GM18870 (cell line): ENCODE measurements at regions not wholly inside any gene's neighbourhood (a gene's known extent, or its start where the extent isn't known, plus 50 kb on each side); places are given as distances from the start of the nearest gene placed in this dataset.

Experiments used
- ATAC-seq: cut with Tn5 transposase; IDR thresholded peaks from one replicate; pipeline ENCODE4 v1.9.1; 2021; ENCODE audit warnings: moderate library complexity; ENCODE audit not compliant: unreplicated experiment

DNA sequence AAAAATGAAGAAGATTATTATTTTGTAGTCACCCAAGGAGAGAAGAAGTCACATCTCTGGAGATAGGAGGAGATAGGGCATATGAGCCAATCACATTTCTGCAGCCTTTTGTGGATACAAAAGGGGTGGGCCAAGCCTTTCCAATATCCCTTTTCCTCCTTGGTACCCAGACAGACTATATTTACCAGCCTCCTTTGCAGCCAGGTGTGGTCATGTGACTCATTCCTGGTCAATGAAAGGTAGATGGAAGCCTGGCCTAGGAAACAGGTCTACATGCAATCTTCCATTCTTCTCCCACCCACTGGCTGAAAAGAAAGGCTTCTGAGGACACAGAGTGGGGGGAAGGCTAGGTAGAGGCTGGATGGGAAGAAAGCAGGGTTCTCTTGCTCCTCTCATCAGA is 58.1 kb upstream of the ERG start:
- ATAC-seq = no peak

DNA sequence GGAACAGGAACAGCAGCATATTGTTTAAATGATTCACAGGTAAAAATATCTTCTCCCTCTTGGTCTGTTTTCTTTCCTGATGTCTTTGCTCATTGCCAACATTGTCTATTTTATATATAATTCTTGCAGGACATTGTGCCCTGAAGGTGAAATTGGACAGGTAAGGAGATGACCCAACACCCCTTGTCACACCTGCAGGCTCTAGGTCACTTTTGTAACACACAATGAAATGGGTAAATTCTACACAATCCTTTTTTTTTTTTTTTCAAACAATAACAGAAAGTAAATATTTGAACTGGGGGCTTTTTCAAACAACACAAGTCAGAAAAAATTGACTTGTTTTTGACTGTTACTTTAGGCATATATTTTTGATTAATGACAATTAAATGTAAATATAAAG is 62.9 kb upstream of the ERG start:
- no peak for ATAC-seq

DNA sequence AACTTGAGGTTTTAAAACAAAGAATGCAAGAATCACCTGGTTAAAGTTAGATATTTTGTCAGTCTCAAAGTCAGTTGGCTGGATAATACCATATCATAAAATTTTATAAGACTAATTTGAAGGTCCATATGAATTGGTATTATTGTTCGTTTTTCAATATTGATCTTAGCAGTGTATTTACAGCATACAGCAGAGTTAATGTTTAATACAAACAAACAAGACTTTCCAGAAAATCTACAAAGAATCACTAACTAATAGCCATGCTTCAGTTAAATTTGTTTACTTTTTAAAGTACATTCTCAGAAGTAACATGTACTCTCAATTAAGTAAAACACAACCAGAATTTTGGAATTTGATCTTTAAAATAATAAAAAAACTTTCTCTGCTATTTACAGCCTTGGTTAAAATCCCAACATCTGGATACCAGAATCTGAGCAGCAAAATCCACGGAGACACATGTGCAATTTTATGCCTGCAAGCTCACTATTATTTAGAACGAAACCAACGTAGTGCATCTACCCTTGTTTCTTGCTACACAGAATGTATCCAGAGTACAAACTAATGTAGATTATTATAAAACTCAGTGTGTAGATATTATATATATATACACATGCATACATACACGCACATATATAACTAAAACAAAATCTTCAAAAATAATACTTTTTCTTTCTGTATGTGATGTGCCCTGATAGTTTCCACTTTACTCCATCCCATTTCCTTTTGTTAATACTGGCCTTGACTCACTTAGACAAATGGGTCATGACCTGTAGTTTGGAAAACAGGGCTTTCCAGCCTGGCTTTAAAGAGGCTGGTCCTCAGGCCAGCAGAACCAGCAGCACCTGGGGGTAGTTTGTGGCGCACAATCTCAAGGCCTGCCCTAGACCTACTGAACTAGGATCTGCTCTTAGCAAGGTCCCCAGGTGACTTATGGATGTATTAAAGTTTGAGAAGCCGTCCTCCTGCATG is 63.6 kb upstream of the ERG start:
- ATAC-seq = no peak

DNA sequence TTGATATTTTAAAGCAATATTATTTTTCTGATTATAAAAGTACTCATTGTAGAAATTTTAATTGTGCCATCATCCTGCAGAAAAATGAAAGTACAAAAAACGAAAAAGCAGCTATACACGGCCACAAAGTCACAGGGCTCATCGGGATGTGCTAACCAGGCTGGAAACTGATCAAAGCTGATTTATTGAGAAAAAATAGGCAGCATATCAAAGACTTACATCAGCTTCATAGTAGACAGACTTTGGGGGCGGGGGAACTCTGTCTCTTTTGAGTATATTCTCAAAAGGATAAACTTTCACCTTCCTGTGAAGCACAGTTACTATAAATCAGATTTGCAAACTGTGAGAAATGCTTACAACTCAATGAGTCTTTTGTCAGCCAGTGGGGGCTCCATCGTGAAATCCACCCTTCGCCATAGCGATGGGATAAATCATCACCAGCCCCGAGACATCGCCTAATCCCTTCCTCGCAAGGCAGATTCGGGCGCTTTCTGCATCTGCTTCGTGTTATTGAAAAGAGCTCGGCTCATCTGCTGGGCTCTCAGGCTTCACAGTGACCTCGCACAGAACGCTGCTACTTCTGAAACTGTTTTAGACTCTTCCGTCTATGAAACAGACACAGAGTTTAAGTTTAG is 69.2 kb upstream of the ERG start:
- no peak for ATAC-seq

DNA sequence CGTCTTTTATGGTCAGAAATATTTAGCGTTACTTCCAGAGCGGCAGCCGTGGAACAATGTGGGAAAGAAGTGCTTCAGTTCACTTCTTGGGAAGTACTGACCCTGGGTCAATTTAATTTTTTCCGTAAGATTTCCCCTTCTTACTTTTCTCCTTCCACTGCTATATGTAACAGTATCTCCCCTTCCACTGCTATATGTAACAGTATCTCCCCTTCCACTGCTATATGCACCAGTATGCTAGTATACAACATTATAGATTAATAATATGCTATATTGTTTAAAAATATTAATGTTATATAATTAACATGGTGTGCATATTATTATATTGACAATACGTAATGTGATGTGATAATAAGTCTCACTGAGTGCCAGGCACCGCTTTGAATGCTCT is 69.7 kb upstream of the ERG start:
- no peak for ATAC-seq

DNA sequence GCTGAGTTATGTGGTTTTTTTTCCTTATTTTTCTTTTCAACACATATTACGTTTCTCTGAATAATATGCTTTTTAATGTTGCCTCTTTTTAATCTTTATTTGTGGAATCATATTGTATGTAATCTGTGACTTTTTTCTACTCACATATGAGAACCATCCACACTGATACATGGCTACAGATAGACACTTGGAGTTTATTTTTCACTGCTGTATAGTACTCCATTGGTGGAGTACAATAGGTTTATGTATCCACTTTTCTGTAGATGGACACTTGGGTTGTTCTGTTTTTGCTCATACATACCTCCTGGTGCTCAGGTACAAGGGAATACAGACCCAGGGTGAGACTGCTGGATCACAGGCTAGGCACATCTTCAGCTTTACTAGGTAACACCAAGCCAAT is 71.5 kb upstream of the ERG start:
- ATAC-seq = no peak

DNA sequence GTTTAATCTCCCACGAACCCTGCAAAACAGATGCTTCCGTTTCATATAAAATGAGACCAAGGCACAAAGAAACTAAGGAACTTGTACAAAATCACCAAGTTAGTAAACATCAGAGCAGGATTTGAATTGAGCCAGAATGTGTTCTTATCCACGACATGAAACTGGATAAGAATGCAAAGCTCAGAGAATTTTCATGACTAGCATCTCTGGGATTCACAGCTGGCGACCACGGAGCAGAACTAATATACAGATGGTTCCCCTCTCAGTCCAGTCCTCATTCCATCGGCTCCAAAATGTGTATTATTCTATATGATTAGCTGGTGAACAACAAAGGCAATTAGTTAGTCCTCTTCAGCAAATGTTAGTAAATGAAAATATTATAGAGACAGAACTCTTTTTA is 72.3 kb upstream of the ERG start:
- no peak for ATAC-seq

DNA sequence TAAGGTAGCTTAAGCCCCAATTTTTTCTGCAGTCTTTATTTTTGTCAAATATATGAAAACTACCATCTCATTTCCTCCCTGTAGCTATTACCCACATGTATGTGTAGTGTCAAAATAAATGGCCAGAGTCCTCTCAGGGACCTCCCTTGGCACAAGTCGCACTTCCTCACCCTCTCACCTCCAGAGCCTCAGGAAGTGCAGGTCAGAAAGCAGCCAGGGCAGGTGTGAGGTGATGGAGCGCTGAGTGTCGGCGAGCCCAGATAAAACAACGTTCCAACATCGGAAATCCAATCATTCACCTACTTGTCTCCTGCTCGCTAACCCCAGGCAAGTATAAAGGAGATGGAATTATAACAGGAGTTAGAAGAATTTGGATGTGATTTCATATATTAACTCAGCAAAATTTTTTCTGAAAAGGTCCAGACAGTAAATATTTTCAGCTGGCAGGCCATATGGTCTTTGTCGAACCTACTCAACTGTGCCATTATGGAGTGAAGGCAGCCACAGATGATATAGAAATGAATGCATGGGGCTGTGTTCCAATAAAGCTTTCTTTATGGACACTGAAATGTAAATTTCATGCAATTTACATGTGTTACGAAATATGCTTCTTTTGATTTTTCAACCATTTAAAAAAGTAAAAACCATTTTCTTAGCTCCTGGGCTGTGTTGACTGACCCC is 76.8 kb upstream of the ERG start:
- no peak for ATAC-seq

DNA sequence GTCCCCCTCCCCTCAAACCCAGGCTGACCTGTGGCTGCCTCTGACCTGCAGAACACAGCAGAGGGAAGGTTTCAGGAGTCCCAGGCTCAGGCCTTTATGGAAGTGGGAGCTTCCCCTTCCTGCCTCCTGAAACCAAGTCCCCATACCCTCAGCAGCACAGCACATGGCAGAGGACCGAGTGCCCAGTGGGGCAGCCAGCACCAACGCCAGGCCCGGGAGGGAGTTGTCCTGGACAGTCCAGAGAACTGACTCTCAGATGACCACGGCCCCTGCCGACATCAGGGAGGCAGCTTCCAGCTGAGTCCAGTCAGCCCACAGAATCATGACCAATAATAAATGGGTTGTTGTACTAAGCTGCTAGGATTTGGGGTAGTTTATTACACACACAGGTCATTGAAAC is 79.6 kb upstream of the ERG start:
- no peak for ATAC-seq

DNA sequence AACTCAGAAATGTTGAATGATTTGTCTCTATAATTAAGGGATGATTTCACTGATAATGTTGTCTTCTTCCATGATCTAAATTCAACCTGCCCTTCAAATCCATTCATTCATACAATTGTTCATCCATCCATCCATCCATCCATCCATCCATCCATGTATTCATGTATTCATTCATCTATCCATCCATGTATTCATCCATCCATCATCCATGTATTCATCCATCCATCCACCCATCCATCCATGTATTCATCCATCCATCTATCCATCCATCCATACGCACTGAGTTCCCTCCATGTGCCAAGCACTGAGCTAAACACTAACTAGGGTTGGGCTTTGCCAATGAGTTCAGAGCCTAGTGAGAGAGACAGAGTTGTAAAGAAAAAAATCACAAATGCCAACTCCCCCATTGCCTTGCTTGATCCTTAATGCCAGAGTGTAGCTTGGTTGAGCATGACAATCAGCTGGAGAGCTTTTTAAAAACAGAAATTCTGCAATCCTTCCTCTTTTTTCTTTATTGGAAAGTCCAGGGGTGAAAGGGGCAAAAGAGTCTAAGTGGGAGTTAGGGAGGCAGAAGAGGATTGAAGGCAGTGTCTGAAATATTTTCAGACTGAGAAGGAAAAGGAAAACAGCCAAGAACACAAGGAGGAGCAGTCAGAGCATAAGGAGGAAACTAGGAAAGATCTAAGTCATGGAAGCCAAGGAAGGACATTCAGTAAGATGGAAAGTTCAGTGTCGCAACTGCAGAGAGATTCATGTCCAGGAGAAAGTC is 92.4 kb upstream of the ERG start:
- ATAC-seq = no peak

DNA sequence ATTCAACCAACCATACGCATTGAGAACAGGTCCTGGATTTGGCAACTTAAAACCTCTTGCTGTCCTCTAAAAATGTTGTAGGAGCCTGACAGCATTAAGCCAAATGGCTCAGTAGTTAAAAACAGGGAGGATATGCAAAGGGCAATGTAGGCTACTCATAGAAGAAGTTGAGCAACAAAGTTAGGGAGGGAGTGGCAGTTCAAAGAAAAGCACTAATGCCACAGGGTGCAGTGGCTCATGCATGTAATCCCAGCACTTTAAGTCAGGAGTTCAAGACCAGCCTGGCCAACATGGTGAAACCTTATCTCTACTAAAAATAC is 92.9 kb upstream of the ERG start:
- no peak for ATAC-seq

DNA sequence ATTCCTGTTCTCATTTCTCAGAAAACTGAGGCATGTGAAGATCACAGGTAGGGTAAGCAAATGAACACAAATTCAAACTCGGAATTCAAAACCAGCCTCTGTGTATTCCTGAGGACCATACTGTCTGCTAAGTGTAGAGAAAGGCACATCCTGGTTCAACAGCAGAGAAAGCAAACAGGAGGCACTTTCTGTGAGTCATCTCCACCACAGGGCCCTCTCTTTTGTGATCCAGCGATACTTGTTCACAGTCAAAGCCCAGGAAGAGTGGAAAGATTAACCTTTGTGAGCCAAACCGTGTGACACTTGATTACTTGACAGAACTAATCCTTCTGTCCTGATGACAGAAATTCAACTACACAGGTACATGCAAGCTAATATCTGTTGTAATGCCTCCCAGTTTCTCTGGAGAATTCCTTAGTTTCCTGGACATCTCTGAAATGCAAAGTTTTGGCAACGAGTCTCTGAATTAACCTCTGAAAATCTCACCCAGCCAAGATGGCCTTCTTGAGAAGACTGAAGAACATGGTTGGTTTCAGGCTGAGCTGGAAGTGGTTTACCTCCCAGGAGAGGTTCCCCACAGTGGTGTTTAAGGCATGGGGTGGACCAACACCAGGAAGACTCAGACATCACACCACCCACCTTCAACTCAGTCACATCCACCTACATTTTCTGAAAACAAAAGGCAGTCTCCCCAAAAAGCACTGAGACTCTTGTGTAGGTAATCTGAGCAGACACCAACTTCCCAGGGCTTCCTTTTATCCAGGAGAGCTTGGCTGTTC is 98.2 kb upstream of the ERG start:
- no peak for ATAC-seq

DNA sequence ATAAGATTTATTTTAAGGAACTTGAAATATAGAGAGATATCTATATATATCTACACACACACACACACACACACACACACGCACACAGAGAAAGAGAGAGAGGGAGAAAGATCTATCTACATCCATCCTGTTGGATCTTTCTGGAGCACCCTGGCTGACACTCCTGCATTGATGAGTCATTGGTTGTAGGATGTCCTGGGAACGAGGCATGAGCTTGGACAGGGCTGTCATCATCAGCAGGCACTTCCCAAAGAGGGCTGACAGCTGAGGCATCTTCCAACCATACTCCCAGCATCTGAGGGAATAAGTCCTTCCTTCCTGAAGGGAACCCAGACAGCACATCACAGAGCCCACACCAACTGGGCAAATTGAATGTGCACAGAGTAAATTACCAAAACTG is 99.1 kb upstream of the ERG start:
- no peak for ATAC-seq

DNA sequence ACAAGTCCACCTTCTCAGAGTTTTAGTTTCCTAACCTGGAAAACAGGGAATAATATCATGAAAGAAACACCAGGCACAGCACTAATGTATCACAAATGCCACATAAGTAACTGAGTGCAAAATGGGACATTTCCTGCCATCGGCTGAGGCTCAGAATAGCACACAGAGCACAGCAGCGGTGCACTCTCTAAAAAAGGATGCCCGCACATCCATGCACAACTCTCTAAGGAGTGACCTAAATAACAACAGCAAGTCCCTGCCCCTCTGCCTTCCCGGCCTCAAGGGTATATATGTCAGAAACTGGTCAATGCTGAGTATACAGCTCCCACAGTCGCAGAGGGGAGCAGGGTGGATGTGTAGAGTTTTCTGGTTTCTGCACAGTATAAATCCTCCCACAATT is 100.1 kb upstream of the ERG start:
- no peak for ATAC-seq

DNA sequence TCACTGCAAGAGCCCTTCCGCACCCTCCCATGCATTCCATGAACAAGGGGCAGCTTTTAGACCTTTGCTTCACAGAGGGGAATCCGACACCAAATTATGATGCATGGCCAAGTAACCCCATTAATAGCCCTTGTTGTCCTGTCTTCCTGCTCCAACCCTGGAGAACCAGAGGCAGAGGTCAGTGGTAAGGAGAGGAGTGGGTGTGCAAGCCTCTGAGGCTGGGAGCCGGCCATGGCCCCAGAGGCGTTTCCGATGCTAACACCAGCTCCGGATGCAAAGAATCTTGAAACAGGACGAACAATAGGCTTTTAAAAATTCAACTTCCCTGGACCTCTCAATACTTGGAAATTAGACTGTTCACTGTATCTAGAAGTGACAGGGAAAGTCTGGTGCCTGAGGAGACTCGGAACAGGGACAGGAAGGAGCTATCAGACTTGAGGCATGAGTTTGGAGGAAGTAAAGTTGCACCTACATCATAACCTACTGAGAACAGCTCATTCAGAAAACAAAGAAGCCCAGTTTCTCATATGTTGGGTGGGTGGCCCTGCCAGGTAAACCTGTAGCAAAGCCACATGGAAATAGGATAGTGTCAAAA is 101.2 kb upstream of the ERG start:
- no peak for ATAC-seq

DNA sequence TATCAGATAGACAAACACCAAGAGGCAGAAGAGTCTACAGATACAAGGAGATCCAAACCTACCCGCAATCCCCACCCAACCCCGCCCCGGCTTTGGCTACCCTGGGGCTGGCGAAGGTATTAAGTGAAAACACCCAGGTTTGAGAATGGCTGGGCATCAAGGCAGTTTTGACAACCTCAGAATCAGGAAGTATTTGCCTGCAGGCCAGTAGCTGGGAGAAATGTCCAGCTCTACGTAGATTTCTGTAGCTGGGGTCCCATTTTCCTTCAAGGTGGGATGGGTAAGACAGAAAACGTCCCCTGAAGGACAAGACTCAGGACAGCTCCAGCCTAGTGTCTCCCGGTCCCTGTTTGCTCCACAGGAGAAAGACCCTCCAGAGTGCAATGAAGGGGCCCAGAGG is 101.8 kb upstream of the ERG start:
- ATAC-seq = no peak

DNA sequence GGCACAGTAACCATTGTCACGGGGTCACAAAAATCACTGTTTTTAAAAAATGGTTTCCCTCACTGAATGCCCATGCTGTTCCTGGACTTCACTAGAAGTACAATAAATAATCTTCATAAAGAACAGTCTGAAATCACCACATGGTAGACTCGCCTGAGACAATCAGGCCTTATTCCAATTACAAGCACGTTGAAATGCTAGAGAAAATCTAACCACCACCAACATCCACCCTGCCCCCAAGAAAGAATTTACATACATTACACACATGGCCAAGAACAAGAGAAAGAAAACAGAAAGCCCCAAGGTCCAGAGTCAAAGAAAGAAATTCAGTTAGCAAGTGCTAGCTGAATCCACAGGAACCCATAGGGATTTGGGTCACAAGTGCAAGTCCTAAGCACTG is 107.0 kb upstream of the ERG start:
- no peak for ATAC-seq

DNA sequence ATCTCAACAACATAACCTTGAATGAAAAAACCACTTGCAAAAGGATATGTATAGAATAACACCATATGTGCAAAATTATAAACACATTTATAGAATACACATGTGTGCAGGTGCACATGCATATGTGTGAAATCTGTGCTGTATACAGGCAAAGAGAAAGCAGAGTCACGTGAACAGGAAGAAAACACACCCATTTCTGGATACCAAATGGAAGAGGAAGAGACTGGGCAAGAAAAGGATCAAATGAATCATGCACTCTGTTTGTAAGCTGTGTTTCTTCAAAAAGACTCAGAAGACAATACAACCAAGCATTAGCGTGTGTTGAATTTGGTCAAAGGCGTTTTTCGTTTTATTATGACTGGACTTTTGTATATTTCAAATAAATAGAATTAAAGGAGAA is 111.3 kb upstream of the ERG start:
- ATAC-seq = no peak

DNA sequence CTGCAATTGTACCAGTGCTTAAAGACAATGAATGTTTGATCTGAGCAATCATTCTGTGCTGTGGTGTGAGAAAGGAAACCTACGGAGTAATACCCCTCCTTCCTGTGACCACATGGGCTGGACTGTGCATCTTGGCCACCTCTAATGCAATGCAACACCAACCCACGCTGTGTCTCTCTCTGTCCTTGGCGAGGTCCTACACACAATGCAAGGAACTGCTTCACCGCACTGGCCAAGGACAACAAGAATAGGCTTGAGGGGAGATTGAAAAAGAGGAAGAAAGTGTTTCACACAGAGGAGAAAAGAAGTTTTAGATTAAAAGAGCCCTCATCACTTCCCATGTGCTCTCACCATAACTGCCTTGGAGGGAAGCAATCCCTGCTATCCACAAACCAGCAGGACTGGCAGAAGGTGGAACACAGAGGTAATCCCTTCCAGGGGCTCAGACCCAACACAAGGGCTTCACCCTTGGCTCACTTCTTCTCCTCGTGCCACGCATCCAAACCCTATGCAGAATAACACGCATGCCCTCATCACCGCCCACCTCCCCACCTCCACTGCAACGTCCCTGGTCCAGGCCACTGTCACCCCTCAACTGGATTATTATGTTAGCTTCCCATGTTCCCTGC is 112.5 kb upstream of the ERG start:
- no peak for ATAC-seq

DNA sequence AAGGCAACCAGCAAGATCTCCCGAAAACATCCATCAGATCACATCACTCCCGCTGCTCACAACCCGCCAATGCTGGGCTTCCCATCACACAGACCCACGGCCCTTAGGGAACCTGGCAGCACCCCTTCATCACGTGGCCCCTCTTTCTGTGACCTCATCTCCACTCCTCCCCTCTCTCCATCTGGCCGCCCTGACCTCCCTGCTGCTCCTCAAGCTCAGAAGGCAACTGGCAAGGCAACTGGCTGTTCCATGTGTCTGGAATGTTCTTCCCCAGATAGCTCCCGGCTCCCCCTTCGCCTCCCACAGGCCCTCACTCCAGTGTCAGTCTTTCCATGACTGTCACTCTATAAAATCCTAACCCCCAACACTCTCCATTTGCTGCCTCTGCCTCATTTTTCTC is 113.0 kb upstream of the ERG start:
- ATAC-seq = no peak
